Cardiac fibroblast (primary cell): ENCODE measurements at regions not wholly inside any gene's neighbourhood (a gene's known extent, or its start where the extent isn't known, plus 50 kb on each side); places are given as distances from the start of the nearest gene placed in this dataset.
A peak's percentile ranks its signal among the peaks of the same experiment; 100 is the strongest.
"Not testable (repeated sequence)": the region's sequence is repeated elsewhere in the genome, so short reads cannot be mapped to it uniquely, and the experiment has no call there.

ENCODE experiments used
- DNase-seq, 2 donors: peaks; one replicate each; pipeline versions ENCODE4 v3.0.0 to v3.0.0-alpha.2; 2010; ENCODE audit warnings: low read depth in 2 of 2
- H3K4me3 ChIP-seq, 2 donors: replicated peaks in 1 of 2; 1 replicate in 1 of 2; 2 replicates in 1 of 2; pipeline ENCODE4 v1.5.1; 2011; ENCODE audit warnings: low read depth in 2 of 2, low read length in 2 of 2, mild to moderate bottlenecking in 2 of 2, moderate library complexity in 1 of 2
- TF ChIP-seq, protein P1 (sequence below): IDR thresholded peaks from one replicate; pipeline ENCODE4 v1.5.1; 2011; ENCODE audit warnings: low read depth, mild to moderate bottlenecking, low read length, inconsistent platforms

- TF ChIP-seq, protein P1, sequence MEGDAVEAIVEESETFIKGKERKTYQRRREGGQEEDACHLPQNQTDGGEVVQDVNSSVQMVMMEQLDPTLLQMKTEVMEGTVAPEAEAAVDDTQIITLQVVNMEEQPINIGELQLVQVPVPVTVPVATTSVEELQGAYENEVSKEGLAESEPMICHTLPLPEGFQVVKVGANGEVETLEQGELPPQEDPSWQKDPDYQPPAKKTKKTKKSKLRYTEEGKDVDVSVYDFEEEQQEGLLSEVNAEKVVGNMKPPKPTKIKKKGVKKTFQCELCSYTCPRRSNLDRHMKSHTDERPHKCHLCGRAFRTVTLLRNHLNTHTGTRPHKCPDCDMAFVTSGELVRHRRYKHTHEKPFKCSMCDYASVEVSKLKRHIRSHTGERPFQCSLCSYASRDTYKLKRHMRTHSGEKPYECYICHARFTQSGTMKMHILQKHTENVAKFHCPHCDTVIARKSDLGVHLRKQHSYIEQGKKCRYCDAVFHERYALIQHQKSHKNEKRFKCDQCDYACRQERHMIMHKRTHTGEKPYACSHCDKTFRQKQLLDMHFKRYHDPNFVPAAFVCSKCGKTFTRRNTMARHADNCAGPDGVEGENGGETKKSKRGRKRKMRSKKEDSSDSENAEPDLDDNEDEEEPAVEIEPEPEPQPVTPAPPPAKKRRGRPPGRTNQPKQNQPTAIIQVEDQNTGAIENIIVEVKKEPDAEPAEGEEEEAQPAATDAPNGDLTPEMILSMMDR: no peak
- H3K4me3 ChIP-seq: no peak overlapping the region
- no peak for DNase-seq
These were observed 69.2 kb upstream of the SSBP3 start for GRCh38 chr1:54475357-54475881.

DNA sequence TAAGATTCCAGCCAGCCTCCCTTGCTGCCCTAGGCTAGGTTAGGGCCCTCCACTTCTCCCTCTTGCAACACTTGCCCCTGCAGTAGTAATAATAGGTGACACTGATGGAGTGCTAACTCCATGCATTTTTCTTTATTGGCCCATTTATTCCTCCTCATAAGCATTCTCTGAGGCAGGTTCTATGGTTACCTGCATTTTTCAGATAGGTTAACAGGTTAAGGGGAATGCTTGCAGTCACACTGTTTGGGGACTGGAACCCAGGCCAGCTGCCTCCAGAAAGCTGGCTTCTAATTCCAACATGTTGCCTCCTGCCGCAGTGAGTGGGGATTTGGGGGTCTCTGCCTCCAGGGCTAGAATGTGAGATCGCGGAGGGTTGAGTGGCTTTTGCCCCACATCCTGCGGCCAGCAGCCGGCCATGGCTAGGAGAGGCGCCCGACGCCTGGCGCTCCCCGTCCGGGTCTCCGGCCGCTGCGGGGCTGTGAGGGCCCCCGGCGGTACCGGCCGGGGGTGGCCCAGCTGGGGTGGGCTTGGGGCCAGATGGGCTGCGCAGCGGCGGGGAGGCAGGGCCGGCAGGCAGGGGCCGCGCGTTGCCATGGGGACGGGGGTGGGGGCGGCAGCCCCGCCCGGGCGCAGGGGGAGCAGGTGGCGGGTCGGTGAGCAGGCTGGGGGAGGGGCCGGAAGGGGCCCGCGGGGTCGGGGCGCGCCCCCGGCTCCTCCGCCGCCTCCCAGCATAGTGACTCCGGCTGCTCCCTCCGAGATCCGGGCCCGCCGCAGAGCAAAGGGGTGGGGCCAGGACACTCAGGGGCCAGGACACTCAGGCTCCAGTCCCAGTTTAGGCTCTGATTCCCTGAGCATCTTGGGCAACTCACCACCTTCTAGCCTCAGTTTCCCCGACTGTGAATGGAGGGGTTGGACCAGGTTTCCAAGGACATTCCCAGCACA is 68.4 kb upstream of the SSBP3 start:
- TF ChIP-seq, protein P1: no peak
- no peak for DNase-seq
- H3K4me3 ChIP-seq: peak overlapping the region in 1 of 2 donors; percentile 10

GRCh38 chr1:54471588-54471987 is 65.4 kb upstream of the SSBP3 start:
- TF ChIP-seq, protein P1: no peak
- H3K4me3 ChIP-seq: no peak overlapping the region

GRCh38 chr1:54469444-54469843 is 63.2 kb upstream of the SSBP3 start:
- DNase-seq, H3K4me3 ChIP-seq: not testable (repeated sequence)

More at GRCh38 chr1:54471588-54471987, 65.4 kb upstream of the SSBP3 start:
- DNase-seq: no peak

DNA sequence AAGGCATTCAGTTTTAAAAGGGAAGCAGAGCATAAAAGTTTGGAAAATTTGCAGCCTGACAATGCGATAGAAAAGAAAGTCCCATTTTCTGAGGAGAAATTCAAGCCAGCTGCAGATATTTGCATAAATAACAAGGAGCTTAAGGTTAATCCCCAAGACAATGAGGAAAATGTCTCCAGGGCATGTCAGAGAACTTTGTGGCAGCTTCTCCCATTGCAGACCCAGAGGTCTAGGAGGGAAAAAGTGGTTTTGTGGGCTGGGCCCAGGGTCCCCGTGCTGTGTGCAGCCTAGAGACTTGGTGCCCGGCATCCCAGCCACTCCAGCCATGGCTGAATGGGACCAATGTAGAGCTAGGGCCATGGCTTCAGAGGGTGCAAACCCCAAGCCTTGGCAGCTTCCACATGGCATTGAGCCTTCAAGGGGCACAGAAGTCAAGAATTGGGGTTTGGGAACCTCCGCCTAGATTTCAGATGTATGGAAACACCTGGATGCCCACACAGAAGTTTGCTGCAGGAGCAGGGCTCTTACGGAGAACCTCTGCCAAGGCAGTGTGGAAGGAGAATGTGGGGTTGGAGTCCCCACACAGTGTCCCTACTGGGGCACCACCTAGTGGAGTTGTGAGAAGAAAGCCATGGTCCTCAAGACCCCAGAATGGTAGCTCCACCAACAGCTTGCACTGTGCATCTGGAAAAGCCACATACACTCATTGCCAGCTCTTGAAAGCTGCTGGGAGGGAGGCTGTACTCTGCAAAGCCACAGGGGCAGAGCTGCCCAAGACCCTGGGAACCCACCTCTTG is 62.3 kb upstream of the SSBP3 start:
- not testable (repeated sequence) for H3K4me3 ChIP-seq, DNase-seq
- TF ChIP-seq, protein P1: peak; percentile 7

- TF ChIP-seq, protein P1: no peak
- DNase-seq: no peak
- no peak overlapping the region for H3K4me3 ChIP-seq
These were observed 59.2 kb upstream of the SSBP3 start for GRCh38 chr1:54465351-54465811.
